ENCODE measurements at regions not wholly inside any gene's neighbourhood (a gene's known extent, or its start where the extent isn't known, plus 50 kb on each side); places are given as distances from the start of the nearest gene placed in this dataset.
"Not testable (repeated sequence)": the region's sequence is repeated elsewhere in the genome, so short reads cannot be mapped to it uniquely, and the experiment has no call there.

DNA sequence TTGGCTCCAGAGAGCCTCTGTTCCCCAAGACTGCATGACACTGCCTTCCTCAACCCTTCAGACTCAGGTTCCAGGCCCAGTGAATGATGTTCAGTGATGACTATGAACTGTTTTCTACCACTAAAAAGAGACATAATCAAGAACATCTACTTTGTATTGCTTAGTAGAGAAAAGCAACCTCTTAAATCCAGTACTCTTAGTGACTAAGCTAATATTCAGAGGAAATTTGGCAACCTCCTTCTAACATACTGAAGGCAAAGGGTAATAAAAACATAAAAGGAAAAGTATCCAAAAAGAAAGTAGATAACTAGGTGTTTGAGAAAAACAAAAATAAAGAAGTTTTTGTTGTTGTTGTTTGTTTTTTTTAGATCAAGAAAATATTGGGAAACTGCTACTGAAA lies 153.3 kb upstream of the RUNX1 start:
- DNase-seq (ENCODE audit: low read depth in 3 of 3, low spot score in 2 of 3): no peak

DNA sequence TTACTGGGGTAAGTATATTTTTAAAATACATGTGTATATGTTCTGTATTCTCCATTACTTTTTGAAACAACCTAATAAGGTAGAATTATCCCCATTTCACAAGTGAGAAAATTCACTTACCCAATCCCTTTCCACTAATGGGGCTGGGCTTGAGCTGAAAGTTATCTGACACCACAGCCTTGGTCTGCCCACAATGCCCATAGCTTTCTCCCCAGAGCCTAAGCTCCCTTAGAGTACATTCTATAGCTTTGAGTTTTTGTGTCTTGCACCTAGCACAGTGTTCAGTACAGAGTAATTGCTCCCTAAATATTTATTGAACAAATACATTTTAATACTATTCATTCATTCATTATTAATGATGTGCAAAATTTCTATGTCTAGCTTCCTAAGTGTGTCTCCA lies 152.7 kb upstream of the RUNX1 start:
- no peak for DNase-seq (ENCODE audit: low read depth in 3 of 3, low spot score in 2 of 3)

DNA sequence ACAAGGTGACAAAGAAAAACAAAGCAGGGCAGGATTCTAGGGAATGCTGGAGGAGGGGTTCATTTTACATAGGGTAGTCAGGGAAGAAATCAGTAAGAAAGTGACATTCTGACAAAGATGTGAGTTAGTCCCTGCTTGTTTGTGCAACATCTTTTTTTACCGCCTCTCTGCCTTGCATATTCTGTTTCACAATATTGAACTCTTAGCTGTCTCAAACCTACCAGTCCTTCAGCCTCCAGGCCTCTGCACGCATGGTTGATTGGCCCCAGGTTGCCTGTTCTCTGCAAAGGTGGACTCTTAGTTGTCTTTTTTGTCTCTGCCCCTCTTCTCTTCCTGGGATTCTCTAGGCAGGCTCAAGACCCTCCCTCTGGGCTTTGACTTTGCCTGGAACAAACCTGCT lies 152.2 kb upstream of the RUNX1 start:
- no peak for DNase-seq (ENCODE audit: low read depth in 3 of 3, low spot score in 2 of 3)

GRCh38 chr21:35199733-35200015 lies 150.6 kb upstream of the RUNX1 start:
- DNase-seq (ENCODE audit: low read depth in 3 of 3, low spot score in 2 of 3): no peak

DNA sequence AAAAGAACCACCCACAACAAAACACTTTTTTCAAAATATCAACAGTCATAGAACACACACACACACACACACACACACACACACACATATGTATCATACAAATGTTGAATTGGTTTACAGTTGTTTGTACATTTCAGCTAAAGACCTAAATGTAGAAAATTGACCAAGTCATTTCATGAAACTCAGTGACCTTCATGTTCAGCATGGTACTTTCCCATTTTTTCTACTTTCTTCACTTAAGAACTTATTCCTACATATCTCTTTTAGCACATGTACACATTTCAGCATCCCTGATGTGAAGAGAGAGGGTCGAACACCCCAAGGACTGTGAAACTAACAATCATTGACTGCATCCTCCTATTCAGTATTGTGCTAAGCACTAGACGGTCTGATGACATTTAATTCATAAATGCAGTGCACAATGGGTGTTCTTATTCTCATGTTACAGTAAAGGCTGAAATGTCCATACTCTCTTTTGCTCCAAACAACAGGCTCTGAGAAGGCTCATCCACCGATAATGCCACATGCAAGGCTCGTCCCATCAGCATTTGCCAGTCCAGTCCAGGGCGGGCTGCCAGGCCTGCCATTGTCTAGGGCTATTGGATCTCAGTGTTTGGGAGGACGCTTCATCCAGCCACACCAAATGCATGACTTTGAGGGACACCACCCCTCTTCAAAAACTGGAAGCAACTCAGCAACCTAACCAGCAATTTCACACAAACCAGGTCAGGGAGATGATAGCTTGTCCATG lies 150.1 kb upstream of the RUNX1 start:
- DNase-seq (ENCODE audit: low read depth in 3 of 3, low spot score in 2 of 3): no peak

DNA sequence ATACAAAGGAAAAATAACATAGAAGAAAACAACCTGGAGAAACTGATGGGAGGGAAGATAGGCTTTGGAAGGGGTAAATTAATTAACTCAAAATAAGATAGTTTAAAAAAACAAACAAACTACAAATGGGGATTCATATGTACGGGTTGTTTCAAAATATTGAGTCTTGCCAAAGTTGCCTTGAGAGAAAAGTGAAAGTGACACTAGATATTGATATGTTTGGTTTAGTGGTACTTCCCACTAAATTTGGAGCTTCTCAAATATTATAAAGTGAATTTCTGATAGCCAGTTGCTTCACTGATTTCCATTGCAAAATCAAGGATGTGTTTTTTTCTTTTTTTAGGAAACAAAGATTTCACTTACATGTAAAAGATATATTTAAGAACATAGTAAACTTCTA lies 149.5 kb upstream of the RUNX1 start:
- DNase-seq (ENCODE audit: low read depth in 3 of 3, low spot score in 2 of 3): no peak

GRCh38 chr21:35197992-35198431 lies 148.9 kb upstream of the RUNX1 start:
- no peak for DNase-seq (ENCODE audit: low read depth in 3 of 3, low spot score in 2 of 3)

- no peak for DNase-seq (ENCODE audit: low read depth in 3 of 3, low spot score in 2 of 3)
Observed at GRCh38 chr21:35197191-35197590, 148.1 kb upstream of the RUNX1 start.

DNA sequence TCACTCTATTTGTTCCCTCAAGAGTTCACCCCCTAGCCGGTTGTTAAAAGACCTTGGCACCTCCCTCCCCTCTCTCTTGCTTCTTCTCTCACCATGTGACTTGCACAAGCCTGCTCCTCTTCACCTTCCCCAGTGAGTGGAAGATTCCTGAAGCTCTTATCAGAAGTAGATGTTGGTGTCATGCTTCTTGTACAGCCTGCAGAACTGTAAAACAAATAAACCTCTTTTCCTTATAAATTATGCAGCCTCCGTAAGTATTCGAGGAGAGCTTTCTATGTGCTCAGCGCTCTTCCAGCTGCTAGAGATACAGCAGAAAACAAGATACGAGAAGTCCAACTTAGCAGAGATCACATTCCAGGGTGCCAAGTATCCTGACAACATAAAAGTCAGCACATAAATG lies 147.0 kb upstream of the RUNX1 start:
- no peak for DNase-seq (ENCODE audit: low read depth in 3 of 3, low spot score in 2 of 3)

GRCh38 chr21:35195232-35195631 lies 146.1 kb upstream of the RUNX1 start:
- DNase-seq (ENCODE audit: low read depth in 3 of 3, low spot score in 2 of 3): no peak

DNA sequence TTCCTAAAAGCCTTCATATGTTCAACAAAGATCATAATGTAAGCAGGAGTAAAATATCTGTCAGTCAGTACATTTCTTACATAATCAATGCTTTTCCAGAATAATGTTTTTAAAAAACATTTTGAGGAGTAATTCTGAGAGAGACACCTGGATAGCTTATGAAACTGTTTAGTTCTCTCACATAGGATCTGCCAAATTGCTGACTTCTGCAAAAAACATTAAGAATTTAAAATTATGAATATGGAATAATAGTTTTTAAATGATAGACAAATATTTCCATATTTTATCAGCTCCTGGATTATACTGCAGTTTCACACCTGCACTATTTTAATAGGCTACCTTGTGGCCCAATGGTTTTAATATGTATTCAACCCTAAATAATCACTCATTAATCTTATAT lies 142.7 kb upstream of the RUNX1 start:
- no peak for DNase-seq (ENCODE audit: low read depth in 3 of 3, low spot score in 2 of 3)

GRCh38 chr21:35191128-35191527 lies 142.0 kb upstream of the RUNX1 start:
- DNase-seq (ENCODE audit: low read depth in 3 of 3, low spot score in 2 of 3): no peak

DNA sequence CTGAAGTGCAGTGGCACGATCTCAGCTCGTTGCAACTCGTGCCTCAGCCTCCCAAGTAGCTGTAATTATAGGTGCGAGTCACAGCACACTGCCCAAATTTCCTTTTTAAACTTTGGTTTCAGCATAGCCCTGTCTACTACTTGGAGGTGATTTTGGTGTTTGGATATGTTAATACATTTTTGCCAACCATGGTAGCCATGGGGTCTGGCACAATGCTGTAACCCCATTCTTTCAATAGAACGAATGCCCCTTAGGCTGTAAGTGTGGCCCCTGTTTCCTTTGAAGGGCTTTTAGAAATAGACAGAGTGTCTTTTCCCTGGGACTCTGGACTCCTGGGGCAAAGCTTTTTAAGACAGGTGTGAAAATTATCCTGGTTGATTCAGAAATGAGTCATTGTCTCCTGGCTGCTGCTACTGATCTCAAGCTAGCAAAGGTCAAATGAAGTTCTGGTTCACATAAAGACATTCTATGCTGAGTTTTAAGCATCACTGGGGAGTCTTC lies 141.1 kb upstream of the RUNX1 start:
- no peak for DNase-seq (ENCODE audit: low read depth in 3 of 3, low spot score in 2 of 3)

- DNase-seq (ENCODE audit: low read depth in 3 of 3, low spot score in 2 of 3): no peak
Observed at GRCh38 chr21:35189077-35189863, 140.2 kb upstream of the RUNX1 start.

DNA sequence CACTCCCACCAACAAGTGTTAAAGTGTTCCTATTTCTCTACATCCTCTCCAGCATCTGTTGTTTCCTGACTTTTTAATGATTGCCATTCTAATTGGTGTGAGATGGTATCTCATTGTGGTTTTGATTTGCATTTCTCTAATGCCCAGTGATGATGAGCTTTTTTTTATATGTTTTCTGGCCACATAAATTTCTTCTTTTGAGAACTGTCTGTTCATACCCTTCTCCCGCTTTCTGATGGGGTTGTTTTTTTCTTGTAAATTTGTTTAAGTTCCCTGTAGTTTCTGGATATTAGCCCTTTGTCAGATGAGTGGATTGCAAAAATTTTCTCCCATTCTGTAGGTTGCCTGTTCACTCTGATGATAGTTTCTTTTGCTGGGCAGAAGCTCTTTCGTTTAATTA lies 134.3 kb upstream of the RUNX1 start:
- DNase-seq (ENCODE audit: low read depth in 3 of 3, low spot score in 2 of 3): not testable (repeated sequence)

DNA sequence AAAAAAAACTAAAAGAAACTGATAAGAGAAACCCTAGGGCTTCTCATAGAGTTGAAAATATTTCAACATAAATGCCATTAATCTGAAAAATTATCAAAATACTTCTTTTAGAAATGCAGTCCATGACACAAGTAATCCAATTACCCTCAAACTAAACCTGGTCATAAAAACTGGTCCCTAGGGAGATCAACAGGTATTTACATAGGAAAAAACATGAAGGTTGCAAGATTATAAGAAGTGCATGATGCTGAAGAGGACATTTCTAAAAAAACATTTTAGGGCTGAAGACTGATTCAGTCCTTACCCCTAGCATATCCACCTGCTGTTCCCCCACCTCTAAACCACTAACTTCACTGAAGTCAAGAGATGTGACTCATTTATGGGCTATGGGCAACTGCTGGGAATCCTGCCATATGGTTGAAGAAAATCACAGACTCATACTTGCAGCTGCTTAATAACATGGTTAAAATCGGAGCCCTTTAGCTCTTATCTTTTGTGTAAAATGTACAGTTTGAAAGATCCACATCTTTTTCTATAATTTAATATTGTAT lies 131.0 kb upstream of the RUNX1 start:
- DNase-seq (ENCODE audit: low read depth in 3 of 3, low spot score in 2 of 3): no peak

- no peak for DNase-seq (ENCODE audit: low read depth in 3 of 3, low spot score in 2 of 3)
Observed at GRCh38 chr21:35178827-35179226, 129.7 kb upstream of the RUNX1 start.

DNA sequence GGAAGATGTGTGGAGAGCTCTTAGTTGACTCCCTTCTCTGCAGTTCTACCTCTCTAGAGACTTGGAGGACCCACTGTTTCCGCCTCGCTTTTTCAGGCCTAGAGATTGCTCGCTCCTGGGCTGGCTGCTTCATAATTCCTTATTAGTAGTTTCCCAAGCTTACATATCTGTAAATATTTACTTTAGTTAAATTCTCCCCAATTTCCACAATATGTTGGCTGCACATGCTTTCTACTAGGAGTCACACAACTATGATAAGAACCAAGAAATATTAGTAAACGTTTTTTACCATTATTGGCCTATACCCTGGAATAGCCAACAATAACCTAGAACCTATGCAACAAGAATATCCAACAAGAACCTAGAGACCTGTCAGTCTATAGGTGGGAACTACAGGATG lies 129.0 kb upstream of the RUNX1 start:
- DNase-seq (ENCODE audit: low read depth in 3 of 3, low spot score in 2 of 3): no peak

DNA sequence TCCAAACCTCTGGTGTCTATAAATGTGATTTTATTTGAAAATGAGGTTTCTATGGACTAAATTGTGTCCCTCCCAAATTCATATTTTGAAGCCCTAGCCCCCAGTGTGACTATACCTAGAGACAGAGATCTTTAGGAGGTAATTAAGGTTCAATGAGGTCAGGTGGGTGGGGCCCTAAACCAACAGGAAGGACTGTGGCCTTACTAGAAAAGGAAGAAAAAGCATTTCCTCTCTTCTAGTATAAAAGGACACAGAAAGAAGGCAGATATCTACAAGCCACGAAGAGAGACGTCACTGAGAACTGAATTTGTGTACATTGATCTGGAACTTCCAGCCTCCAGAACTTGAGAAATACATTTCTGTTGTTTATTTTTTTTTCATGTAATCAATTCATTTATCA lies 123.1 kb upstream of the RUNX1 start:
- DNase-seq (ENCODE audit: low read depth in 3 of 3, low spot score in 2 of 3): no peak

GRCh38 chr21:35171385-35171784 lies 122.3 kb upstream of the RUNX1 start:
- DNase-seq (ENCODE audit: low read depth in 3 of 3, low spot score in 2 of 3): no peak

DNA sequence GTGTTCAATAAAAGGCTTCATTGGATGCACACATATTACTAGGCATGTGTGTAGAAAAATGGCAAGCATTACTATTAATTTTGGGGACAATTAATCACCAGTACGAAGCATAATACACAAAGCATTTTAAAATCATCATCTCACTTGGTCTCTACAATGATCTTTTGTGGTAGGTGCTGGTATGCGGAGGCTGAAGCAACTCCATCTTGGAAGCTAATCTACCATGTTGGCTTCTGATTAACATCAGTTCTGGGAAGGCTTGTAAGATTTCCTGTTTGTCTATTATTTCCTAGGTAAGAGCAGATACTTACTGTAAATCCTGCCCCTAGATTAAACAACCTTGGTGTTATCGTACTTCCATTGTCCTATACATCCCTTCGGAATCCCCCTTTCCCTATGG lies 121.7 kb upstream of the RUNX1 start:
- no peak for DNase-seq (ENCODE audit: low read depth in 3 of 3, low spot score in 2 of 3)

GRCh38 chr21:35170244-35170643 lies 121.1 kb upstream of the RUNX1 start:
- no peak for DNase-seq (ENCODE audit: low read depth in 3 of 3, low spot score in 2 of 3)

All from right renal cortex interstitium (tissue), 3 donors.